Effector memory CD8-positive, alpha-beta T cell (primary cell): ENCODE measurements at regions not wholly inside any gene's neighbourhood (a gene's known extent, or its start where the extent isn't known, plus 50 kb on each side); places are given as distances from the start of the nearest gene placed in this dataset.
"Not testable (repeated sequence)": the region's sequence is repeated elsewhere in the genome, so short reads cannot be mapped to it uniquely, and the experiment has no call there.

Experiments used
- ATAC-seq: fragments of 150-1000 bp; cut with Tn5 transposase; replicated peaks from 2 replicates; pipeline ENCODE4 v1.10.0; 2021; ENCODE audit warnings: mild to moderate bottlenecking, moderate library complexity
- DNase-seq, 3 experiments: peaks; one replicate each; pipeline ENCODE4 v3.0.0; 2021
- H3K27ac Mint-ChIP-seq, 2 donors: one replicate each; pipeline ENCODE4 v1.8.0; 2022; ENCODE audit warnings: mild to moderate bottlenecking in 2 of 2, mixed read lengths in 2 of 2, moderate library complexity in 2 of 2
- H3K27me3 Mint-ChIP-seq, 2 donors: one replicate each; pipeline ENCODE4 v1.8.0; 2022; ENCODE audit warnings: mixed read lengths in 2 of 2
- H3K36me3 Mint-ChIP-seq: one replicate; pipeline ENCODE4 v1.8.0; 2022; ENCODE audit warnings: mild to moderate bottlenecking, moderate library complexity, mixed read lengths; ENCODE audit not compliant: insufficient read depth
- H3K4me1 Mint-ChIP-seq, 2 donors: one replicate each; pipeline ENCODE4 v1.8.0; 2022; ENCODE audit warnings: low read depth in 2 of 2, mixed read lengths in 2 of 2
- H3K4me3 Mint-ChIP-seq, 2 donors: one replicate each; pipeline ENCODE4 v1.8.0; 2022; ENCODE audit warnings: mild to moderate bottlenecking in 2 of 2, mixed read lengths in 2 of 2, moderate library complexity in 2 of 2
- H3K9me3 Mint-ChIP-seq, 2 donors: one replicate each; pipeline ENCODE4 v1.8.0; 2022; ENCODE audit warnings: mixed read lengths in 2 of 2

GRCh38 chr10:9926881-9927280 is 1090.8 kb upstream of the CELF2 start:
- Mint-ChIP-seq H3K4me1 (no peaks in the 10 kb centered on the region), H3K27ac (no peak overlapping the region), H3K4me3 (no peak overlapping the region), H3K36me3 (no peaks in the 10 kb centered on the region), H3K9me3 (peaks cover 3 to 20% of the 10 kb centered on the region in 2 donors), H3K27me3 (no peaks in the 10 kb centered on the region)
- DNase-seq, result no peak
- no peak for ATAC-seq

GRCh38 chr10:9939716-9940115 is 1078.0 kb upstream of the CELF2 start:
- Mint-ChIP-seq H3K27me3 (no peaks in the 10 kb centered on the region), H3K9me3 (peaks cover 2 to 5% of the 10 kb centered on the region in 2 donors), H3K36me3 (no peaks in the 10 kb centered on the region), H3K4me1 (no peaks in the 10 kb centered on the region), H3K27ac (no peak overlapping the region), H3K4me3 (no peak overlapping the region)
- DNase-seq (no peak), ATAC-seq (no peak)

DNA sequence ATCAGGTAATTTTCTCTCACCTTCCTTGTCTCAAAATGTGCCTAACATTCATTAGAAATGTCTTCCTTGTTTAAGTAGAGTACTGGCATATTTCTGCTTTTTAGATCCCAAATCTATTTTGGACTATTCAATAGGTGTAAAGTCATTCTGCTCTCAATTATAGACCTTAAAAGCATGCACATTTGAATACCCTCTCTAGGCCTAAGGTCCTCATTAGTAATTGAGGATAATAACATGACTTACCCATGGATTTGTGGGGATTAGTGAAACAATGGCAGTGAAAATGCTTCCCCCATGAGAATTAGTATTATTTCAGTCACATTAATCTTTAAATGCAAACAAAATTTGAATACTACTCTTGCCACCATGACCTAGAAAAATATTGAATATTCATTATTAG is 1073.0 kb upstream of the CELF2 start:
- no peaks in the 10 kb centered on the region for H3K4me1 Mint-ChIP-seq
- peaks cover 1 to 5% of the 10 kb centered on the region in 2 donors for H3K9me3 Mint-ChIP-seq
- ATAC-seq (no peak), DNase-seq (no peak)
- H3K27ac Mint-ChIP-seq, result no peak overlapping the region
- no peaks in the 10 kb centered on the region for H3K27me3 Mint-ChIP-seq
- no peaks in the 10 kb centered on the region for H3K36me3 Mint-ChIP-seq
- no peak overlapping the region for H3K4me3 Mint-ChIP-seq

DNA sequence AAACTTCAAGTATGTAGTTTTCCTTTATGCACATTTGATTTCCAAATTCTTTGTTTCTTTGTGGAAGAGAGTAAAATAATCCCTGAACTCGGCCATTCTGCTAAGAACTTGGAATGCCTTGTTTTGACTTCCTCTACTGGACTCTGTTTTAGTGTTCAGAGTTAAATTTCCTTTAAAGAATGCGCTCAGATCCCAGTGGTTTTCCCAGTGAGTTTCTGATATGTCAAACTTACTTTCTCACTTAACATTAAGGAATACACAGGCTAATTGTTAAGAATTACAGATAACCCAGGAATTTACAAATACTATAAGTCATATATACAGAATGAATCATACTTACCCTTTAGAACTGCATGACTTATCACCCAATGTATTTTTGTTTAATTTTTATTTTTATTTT is 1067.6 kb upstream of the CELF2 start:
- Mint-ChIP-seq H3K27ac (no peak overlapping the region), H3K4me3 (no peak overlapping the region), H3K27me3 (no peaks in the 10 kb centered on the region), H3K9me3 (peaks cover 0 to 3% of the 10 kb centered on the region in 2 donors), H3K36me3 (no peaks in the 10 kb centered on the region), H3K4me1 (no peaks in the 10 kb centered on the region)
- no peak for DNase-seq
- ATAC-seq, result no peak

- DNase-seq (no peak), ATAC-seq (no peak)
- no peaks in the 10 kb centered on the region for H3K27me3 Mint-ChIP-seq
- H3K36me3 Mint-ChIP-seq, result no peaks in the 10 kb centered on the region
- no peak overlapping the region for H3K4me3 Mint-ChIP-seq
- H3K4me1 Mint-ChIP-seq, result no peaks in the 10 kb centered on the region
- H3K9me3 Mint-ChIP-seq, result peaks cover 0 to 3% of the 10 kb centered on the region in 2 donors
- H3K27ac Mint-ChIP-seq, result no peak overlapping the region
Measured at GRCh38 chr10:9951481-9952257, 1066.0 kb upstream of the CELF2 start.

DNA sequence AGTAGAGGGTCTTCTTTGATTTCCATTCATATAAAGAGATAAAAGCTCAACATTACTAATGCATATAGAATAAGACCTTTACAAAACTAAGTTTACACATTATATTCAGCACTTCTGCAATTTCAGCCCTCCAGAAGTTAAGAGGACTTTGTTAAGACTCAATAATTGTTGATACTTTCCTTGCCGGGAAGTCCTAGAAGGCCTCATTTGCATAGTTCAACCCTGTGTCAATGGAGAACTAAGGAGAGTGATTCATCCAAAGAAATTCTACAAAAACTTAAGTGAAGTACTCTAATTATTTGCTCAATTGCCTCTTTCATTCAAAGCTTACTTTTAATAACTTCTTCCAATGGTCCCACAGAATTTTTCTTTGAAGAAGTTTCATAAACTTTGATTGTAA is 1060.3 kb upstream of the CELF2 start:
- Mint-ChIP-seq H3K4me3 (no peak overlapping the region), H3K27ac (no peak overlapping the region), H3K4me1 (no peaks in the 10 kb centered on the region), H3K36me3 (no peaks in the 10 kb centered on the region), H3K27me3 (no peaks in the 10 kb centered on the region), H3K9me3 (peaks cover 4 to 7% of the 10 kb centered on the region in 2 donors)
- ATAC-seq (no peak), DNase-seq (no peak)

DNA sequence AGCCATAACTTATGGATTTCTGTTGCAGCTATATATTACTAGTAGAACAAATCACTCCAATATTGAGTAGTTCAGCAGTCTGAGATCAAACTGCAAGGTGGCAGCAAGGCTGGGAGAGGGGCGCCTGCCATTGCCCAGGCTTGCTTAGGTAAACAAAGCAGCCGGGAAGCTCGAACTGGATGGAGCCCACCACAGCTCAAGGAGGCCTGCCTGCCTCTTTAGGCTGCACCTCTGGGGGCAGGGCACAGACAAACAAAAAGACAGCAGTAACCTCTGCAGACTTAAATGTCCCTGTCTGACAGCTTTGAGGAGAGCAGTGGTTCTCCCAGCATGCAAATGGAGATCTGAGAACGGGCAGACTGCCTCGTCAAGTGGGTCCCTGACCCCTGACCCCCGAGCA is 1059.8 kb upstream of the CELF2 start:
- H3K36me3 Mint-ChIP-seq, H3K9me3 Mint-ChIP-seq, H3K4me3 Mint-ChIP-seq, H3K27me3 Mint-ChIP-seq, DNase-seq, H3K27ac Mint-ChIP-seq, H3K4me1 Mint-ChIP-seq, ATAC-seq: not testable (repeated sequence)

DNA sequence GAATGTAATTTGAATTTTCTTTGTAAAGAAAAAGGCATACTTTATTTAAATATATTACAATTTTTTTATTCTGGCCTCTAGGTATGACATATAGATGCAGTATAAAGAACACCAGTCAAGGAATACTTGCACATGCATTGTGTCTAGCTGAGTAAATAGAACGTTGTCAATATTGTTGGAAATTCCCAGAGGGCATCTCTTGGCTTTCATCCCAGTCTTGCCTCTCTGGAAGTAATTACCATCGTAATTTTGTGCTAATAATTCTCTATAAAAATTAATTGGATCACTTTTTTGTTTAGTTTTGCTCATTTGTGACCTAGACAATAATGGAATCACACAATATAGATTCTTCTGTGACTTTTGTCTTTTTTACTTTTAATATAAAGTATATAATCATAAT is 1052.3 kb upstream of the CELF2 start:
- ATAC-seq (no peak), DNase-seq (no peak)
- H3K27ac Mint-ChIP-seq, result no peak overlapping the region
- H3K4me3 Mint-ChIP-seq, result no peak overlapping the region
- H3K4me1 Mint-ChIP-seq, result no peaks in the 10 kb centered on the region
- H3K27me3 Mint-ChIP-seq, result no peaks in the 10 kb centered on the region
- no peaks in the 10 kb centered on the region for H3K36me3 Mint-ChIP-seq
- H3K9me3 Mint-ChIP-seq, result no peaks in the 10 kb centered on the region

GRCh38 chr10:9986786-9987185 is 1030.9 kb upstream of the CELF2 start:
- H3K4me1 Mint-ChIP-seq, result no peaks in the 10 kb centered on the region
- H3K4me3 Mint-ChIP-seq, result no peak overlapping the region
- H3K9me3 Mint-ChIP-seq, result no peaks in the 10 kb centered on the region
- DNase-seq, result no peak
- H3K27ac Mint-ChIP-seq, result no peak overlapping the region
- ATAC-seq, result no peak
- H3K27me3 Mint-ChIP-seq, result no peaks in the 10 kb centered on the region
- H3K36me3 Mint-ChIP-seq, result no peaks in the 10 kb centered on the region

DNA sequence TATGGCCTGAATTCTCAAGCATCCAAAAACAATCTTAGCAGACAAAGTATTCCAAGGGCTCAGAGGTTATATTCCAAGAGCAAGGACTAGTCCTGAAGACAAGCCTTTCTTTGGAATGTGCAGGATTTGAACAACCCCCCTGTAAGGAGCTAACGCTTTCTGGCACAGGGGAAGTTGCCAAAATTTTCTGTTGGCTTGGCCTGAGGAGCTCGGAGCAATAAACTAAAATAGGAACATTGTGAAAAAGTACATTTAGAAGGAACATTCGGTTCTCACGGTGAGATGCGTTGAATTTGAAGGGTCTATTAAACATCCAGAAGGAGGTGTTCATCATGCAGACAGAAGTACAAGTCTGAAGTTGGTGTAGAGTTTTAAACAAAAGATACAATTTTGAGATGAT is 1030.5 kb upstream of the CELF2 start:
- ATAC-seq, result no peak
- DNase-seq, result no peak

GRCh38 chr10:9992661-9993060 is 1025.0 kb upstream of the CELF2 start:
- no peak for ATAC-seq
- no peaks in the 10 kb centered on the region for H3K9me3 Mint-ChIP-seq
- no peak overlapping the region for H3K27ac Mint-ChIP-seq
- H3K36me3 Mint-ChIP-seq, result no peaks in the 10 kb centered on the region
- no peaks in the 10 kb centered on the region for H3K4me1 Mint-ChIP-seq
- H3K27me3 Mint-ChIP-seq, result no peaks in the 10 kb centered on the region
- no peak overlapping the region for H3K4me3 Mint-ChIP-seq
- no peak for DNase-seq

More for the DNA sequence above, 1030.5 kb upstream of the CELF2 start:
- Mint-ChIP-seq H3K27ac (no peak overlapping the region), H3K4me3 (no peak overlapping the region), H3K36me3 (no peaks in the 10 kb centered on the region), H3K9me3 (no peaks in the 10 kb centered on the region), H3K27me3 (no peaks in the 10 kb centered on the region), H3K4me1 (no peaks in the 10 kb centered on the region)

- Mint-ChIP-seq H3K36me3 (no peaks in the 10 kb centered on the region), H3K9me3 (no peaks in the 10 kb centered on the region), H3K4me1 (no peaks in the 10 kb centered on the region), H3K27ac (no peak overlapping the region), H3K4me3 (no peak overlapping the region), H3K27me3 (no peaks in the 10 kb centered on the region)
- ATAC-seq, result no peak
- DNase-seq, result no peak
Measured at GRCh38 chr10:9994131-9994530, 1023.5 kb upstream of the CELF2 start.

- Mint-ChIP-seq H3K27me3 (no peaks in the 10 kb centered on the region), H3K27ac (no peak overlapping the region)
Measured at GRCh38 chr10:9999627-10000026, 1018.0 kb upstream of the CELF2 start.

GRCh38 chr10:10007957-10008356 is 1009.7 kb upstream of the CELF2 start:
- no peak for ATAC-seq
- Mint-ChIP-seq H3K4me1 (no peaks in the 10 kb centered on the region), H3K27me3 (no peaks in the 10 kb centered on the region), H3K36me3 (no peaks in the 10 kb centered on the region), H3K27ac (no peak overlapping the region), H3K4me3 (no peak overlapping the region), H3K9me3 (peaks cover 2 to 5% of the 10 kb centered on the region in 2 donors)
- DNase-seq, result no peak

More at GRCh38 chr10:9999627-10000026, 1018.0 kb upstream of the CELF2 start:
- ATAC-seq, result no peak
- H3K36me3 Mint-ChIP-seq, result no peaks in the 10 kb centered on the region
- no peak for DNase-seq
- H3K4me3 Mint-ChIP-seq, result no peak overlapping the region
- no peaks in the 10 kb centered on the region for H3K4me1 Mint-ChIP-seq
- H3K9me3 Mint-ChIP-seq, result peaks cover 0 to 9% of the 10 kb centered on the region in 2 donors
